ENCODE measurements at regions not wholly inside any gene's neighbourhood (a gene's known extent, or its start where the extent isn't known, plus 50 kb on each side); places are given as distances from the start of the nearest gene placed in this dataset.

DNA sequence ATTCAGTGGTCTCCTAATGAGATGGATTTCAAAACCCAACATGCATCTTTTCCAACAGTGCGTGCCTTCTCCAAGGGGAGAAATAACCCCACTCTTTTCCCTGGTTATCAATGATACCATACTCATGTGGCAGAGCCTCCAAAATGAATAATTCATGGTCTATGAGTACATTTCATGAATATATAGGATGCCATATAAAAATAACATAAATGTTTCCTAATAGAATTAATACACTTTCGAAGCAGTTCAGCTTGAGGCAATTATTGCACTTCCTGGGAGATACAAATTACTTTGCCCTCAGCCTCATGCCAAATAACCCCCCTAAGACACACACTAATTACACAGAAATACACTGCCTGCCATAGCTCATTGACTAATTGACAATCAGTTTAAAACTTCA, 318.6 kb downstream of the ZSWIM6 start:
- intact Hi-C loops (cut with DNase I) = no loop called here
- TF ChIP-seq POLR2AphosphoS5 (IDR thresholded peaks at IDR 0.05; ENCODE audit: insufficient read depth in 1 of 2, low read depth in 1 of 2) (no peak), POLR2A (IDR thresholded peaks at IDR 0.05) (no peak)
- TF ChIP-seq, protein P1, sequence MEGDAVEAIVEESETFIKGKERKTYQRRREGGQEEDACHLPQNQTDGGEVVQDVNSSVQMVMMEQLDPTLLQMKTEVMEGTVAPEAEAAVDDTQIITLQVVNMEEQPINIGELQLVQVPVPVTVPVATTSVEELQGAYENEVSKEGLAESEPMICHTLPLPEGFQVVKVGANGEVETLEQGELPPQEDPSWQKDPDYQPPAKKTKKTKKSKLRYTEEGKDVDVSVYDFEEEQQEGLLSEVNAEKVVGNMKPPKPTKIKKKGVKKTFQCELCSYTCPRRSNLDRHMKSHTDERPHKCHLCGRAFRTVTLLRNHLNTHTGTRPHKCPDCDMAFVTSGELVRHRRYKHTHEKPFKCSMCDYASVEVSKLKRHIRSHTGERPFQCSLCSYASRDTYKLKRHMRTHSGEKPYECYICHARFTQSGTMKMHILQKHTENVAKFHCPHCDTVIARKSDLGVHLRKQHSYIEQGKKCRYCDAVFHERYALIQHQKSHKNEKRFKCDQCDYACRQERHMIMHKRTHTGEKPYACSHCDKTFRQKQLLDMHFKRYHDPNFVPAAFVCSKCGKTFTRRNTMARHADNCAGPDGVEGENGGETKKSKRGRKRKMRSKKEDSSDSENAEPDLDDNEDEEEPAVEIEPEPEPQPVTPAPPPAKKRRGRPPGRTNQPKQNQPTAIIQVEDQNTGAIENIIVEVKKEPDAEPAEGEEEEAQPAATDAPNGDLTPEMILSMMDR (IDR thresholded peaks at IDR 0.05) = no peak
- Histone ChIP-seq H3K27me3 (no peaks in the 10 kb centered on the region), H3K4me3 (no peak overlapping the region), H3K27ac (no peak overlapping the region), H3K4me1 (no peaks in the 10 kb centered on the region), H3K9me3 (no peaks in the 10 kb centered on the region), H3K36me3 (no peaks in the 10 kb centered on the region)
- DNase-seq (ENCODE audit: extremely low spot score in 2 of 2) = no peak

DNA sequence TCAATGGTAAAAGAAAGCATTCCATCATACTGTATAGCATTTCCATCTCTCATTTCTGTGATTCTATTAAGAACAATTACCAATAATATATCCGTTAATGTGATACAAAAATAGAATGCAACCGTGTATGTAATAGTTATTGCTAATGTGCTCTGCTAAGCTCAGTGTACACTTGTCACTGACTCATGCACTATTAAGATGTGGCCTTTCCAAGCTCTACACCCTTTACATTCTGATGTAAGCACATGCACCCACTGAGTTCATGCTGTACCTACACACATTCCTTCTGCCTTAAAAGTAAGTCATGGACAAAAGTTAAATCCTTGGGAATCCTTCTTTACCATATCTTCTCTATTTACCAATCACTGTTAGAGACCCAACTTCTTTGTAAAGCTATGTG, 319.1 kb downstream of the ZSWIM6 start:
- intact Hi-C loops (cut with DNase I) = no loop called here
- DNase-seq (ENCODE audit: extremely low spot score in 2 of 2) = no peak
- Histone ChIP-seq H3K4me3 (no peak overlapping the region), H3K27ac (no peak overlapping the region), H3K36me3 (no peaks in the 10 kb centered on the region), H3K27me3 (no peaks in the 10 kb centered on the region), H3K4me1 (no peaks in the 10 kb centered on the region), H3K9me3 (no peaks in the 10 kb centered on the region)
- TF ChIP-seq, protein P1 (IDR thresholded peaks at IDR 0.05) = no peak
- TF ChIP-seq POLR2AphosphoS5 (IDR thresholded peaks at IDR 0.05; ENCODE audit: insufficient read depth in 1 of 2, low read depth in 1 of 2) (no peak), POLR2A (IDR thresholded peaks at IDR 0.05) (no peak)

- Histone ChIP-seq H3K4me3 (no peak overlapping the region), H3K36me3 (no peaks in the 10 kb centered on the region), H3K27ac (no peak overlapping the region), H3K27me3 (no peaks in the 10 kb centered on the region), H3K4me1 (no peaks in the 10 kb centered on the region), H3K9me3 (no peaks in the 10 kb centered on the region)
- no peak for DNase-seq (ENCODE audit: extremely low spot score in 2 of 2)
- intact Hi-C loops (cut with DNase I) = no loop called here
- TF ChIP-seq POLR2A (IDR thresholded peaks at IDR 0.05) (no peak), POLR2AphosphoS5 (IDR thresholded peaks at IDR 0.05; ENCODE audit: insufficient read depth in 1 of 2, low read depth in 1 of 2) (no peak)
- TF ChIP-seq, protein P1 (IDR thresholded peaks at IDR 0.05) = no peak
Measured at GRCh38 chr5:61652916-61653315, 320.9 kb downstream of the ZSWIM6 start.

- no peak overlapping the region for H3K27ac ChIP-seq
- H3K4me1 ChIP-seq = no peaks in the 10 kb centered on the region
- intact Hi-C loops (cut with DNase I) = no loop called here
- TF ChIP-seq POLR2A (IDR thresholded peaks at IDR 0.05) = no peak
- TF ChIP-seq, protein P1 (IDR thresholded peaks at IDR 0.05) = no peak
- TF ChIP-seq POLR2AphosphoS5 (IDR thresholded peaks at IDR 0.05; ENCODE audit: insufficient read depth in 1 of 2, low read depth in 1 of 2) = no peak
- H3K4me3 ChIP-seq = no peak overlapping the region
- no peaks in the 10 kb centered on the region for H3K27me3 ChIP-seq
- DNase-seq (ENCODE audit: extremely low spot score in 2 of 2) = no peak
- no peaks in the 10 kb centered on the region for H3K36me3 ChIP-seq
- H3K9me3 ChIP-seq = no peaks in the 10 kb centered on the region
Measured at GRCh38 chr5:61653807-61654580, 321.9 kb downstream of the ZSWIM6 start.

DNA sequence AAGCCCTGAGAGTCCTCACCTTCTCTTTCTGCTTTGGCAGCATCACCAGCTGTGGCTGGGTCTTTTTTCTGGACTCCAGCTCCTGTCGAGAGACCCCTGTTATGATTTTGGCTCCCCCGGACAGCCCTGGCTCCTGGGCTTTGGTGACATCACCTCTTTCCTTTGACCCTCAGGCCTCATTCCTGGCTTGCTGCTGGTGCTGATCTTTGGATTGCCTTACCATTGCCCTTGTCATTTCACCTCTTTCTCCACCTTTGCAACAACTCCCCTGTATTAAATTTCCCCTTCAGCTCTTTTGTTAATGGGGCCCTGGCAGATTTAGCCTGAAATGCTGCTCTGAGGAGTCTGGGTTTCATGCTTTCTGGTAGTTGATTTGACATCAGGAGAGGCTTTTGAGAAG, 322.8 kb downstream of the ZSWIM6 start:
- H3K9me3 ChIP-seq = no peaks in the 10 kb centered on the region

More for the DNA sequence above, 322.8 kb downstream of the ZSWIM6 start:
- Histone ChIP-seq H3K36me3 (no peaks in the 10 kb centered on the region), H3K27me3 (no peaks in the 10 kb centered on the region), H3K4me3 (no peak overlapping the region), H3K4me1 (no peaks in the 10 kb centered on the region), H3K27ac (no peak overlapping the region)
- DNase-seq (ENCODE audit: extremely low spot score in 2 of 2) = no peak
- intact Hi-C loops (cut with DNase I) = no loop called here
- no peak for TF ChIP-seq POLR2A (IDR thresholded peaks at IDR 0.05)
- TF ChIP-seq POLR2AphosphoS5 (IDR thresholded peaks at IDR 0.05; ENCODE audit: insufficient read depth in 1 of 2, low read depth in 1 of 2) = no peak

Data from vagina (tissue), 2 donors.